HL-60 (cell line): ENCODE measurements at regions not wholly inside any gene's neighbourhood (a gene's known extent, or its start where the extent isn't known, plus 50 kb on each side); places are given as distances from the start of the nearest gene placed in this dataset.

ENCODE experiments used
- GABPA ChIP-seq: IDR thresholded peaks from 2 replicates; pipeline ENCODE4 v1.6.1; 2012; ENCODE audit warnings: low read depth
- POLR2AphosphoS5 ChIP-seq: IDR thresholded peaks from 2 replicates; pipeline ENCODE4 v1.6.1; 2012; ENCODE audit warnings: low read depth
- REST ChIP-seq: IDR thresholded peaks from 2 replicates; pipeline ENCODE4 v1.6.1; 2012; ENCODE audit warnings: low read depth; ENCODE audit not compliant: insufficient replicate concordance
- SPI1 ChIP-seq: IDR thresholded peaks from 2 replicates; pipeline ENCODE4 v1.6.1; 2012; ENCODE audit warnings: low read depth, mild to moderate bottlenecking, borderline replicate concordance
- TF ChIP-seq, protein P1 (sequence below): IDR thresholded peaks from one replicate; pipeline ENCODE4 v1.5.1; 2011; ENCODE audit warnings: low read length, control low read depth, inconsistent platforms; ENCODE audit not compliant: insufficient read depth

- TF ChIP-seq POLR2AphosphoS5 (no peak), REST (no peak), GABPA (no peak), SPI1 (no peak)
- TF ChIP-seq, protein P1, sequence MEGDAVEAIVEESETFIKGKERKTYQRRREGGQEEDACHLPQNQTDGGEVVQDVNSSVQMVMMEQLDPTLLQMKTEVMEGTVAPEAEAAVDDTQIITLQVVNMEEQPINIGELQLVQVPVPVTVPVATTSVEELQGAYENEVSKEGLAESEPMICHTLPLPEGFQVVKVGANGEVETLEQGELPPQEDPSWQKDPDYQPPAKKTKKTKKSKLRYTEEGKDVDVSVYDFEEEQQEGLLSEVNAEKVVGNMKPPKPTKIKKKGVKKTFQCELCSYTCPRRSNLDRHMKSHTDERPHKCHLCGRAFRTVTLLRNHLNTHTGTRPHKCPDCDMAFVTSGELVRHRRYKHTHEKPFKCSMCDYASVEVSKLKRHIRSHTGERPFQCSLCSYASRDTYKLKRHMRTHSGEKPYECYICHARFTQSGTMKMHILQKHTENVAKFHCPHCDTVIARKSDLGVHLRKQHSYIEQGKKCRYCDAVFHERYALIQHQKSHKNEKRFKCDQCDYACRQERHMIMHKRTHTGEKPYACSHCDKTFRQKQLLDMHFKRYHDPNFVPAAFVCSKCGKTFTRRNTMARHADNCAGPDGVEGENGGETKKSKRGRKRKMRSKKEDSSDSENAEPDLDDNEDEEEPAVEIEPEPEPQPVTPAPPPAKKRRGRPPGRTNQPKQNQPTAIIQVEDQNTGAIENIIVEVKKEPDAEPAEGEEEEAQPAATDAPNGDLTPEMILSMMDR: no peak
These were observed 427.9 kb downstream of the TXNL1 start for GRCh38 chr18:56210520-56210919.
